Activated B cell treated with CpG ODN at 0.5 μM for 24 hours (primary cell): ENCODE measurements at regions not wholly inside any gene's neighbourhood (a gene's known extent, or its start where the extent isn't known, plus 50 kb on each side); places are given as distances from the start of the nearest gene placed in this dataset.

ENCODE experiments used
- ATAC-seq: fragments of 200-7000 bp; cut with Tn5 transposase; one replicate; pipeline ENCODE4 v1.10.0; 2021; ENCODE audit warnings: low read depth, mild to moderate bottlenecking, moderate library complexity
- CTCF ChIA-PET: fragments of 350-600 bp; sonication (Branson Sonifier 250); formaldehyde crosslinking; loops from one replicate; lab custom pipeline; 2021; ENCODE audit warnings: antibody characterized with exemption; lab: Charles Lee
- POLR2A ChIA-PET: fragments of 350-600 bp; sonication (Branson Sonifier 250); formaldehyde crosslinking; loops from one replicate; lab custom pipeline; 2021; ENCODE audit warnings: antibody characterized with exemption; lab: Charles Lee
- DNase-seq: peaks from one replicate; pipeline ENCODE4 v3.0.0; 2022
- H3K27ac Mint-ChIP-seq: one replicate; pipeline ENCODE4 v1.8.0; 2020; ENCODE audit warnings: mixed read lengths
- H3K27me3 Mint-ChIP-seq: one replicate; pipeline ENCODE4 v1.8.0; 2021; ENCODE audit warnings: mixed read lengths
- H3K36me3 Mint-ChIP-seq: one replicate; pipeline ENCODE4 v1.8.0; 2021; ENCODE audit warnings: low read depth, mixed read lengths
- H3K4me1 Mint-ChIP-seq: one replicate; pipeline ENCODE4 v1.8.0; 2021; ENCODE audit warnings: mixed read lengths
- H3K4me3 Mint-ChIP-seq: one replicate; pipeline ENCODE4 v1.8.0; 2020; ENCODE audit warnings: mild to moderate bottlenecking, mixed read lengths
- H3K9me3 Mint-ChIP-seq: one replicate; pipeline ENCODE4 v1.8.0; 2020; ENCODE audit warnings: mixed read lengths
- CTCF ChIP-seq: fragments of 200-600 bp; IDR thresholded peaks from one replicate; pipeline ENCODE4 v1.8.0; 2022; ENCODE audit warnings: antibody characterized with exemption, mild to moderate bottlenecking
- intact Hi-C: fragments of 100-400 bp; cut with micrococcal nuclease; formaldehyde crosslinking; loops from one replicate; pipeline ENCODE4 v1.15.1; 2024

DNA sequence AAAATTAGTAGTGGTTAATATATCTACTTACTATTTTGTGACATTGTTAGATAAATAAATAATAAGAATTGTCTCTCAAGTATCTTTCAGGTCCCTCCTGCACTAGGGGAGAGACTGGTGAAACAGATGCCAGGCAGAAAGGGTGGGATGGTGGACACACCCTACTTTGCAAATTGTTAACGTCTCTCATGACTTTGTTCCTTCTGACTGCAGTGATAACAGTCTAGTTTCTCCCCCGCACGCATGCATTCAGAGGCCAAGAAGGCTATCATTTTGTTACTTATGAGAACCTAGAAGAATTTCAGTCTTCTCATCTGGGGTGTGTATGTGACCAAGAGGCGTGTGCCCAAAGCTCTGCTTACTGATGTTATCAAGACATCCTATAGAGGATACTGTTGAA lies 152.3 kb downstream of the EDN1 start:
- Mint-ChIP-seq H3K27ac (no peak overlapping the region), H3K4me1 (no peaks in the 10 kb centered on the region), H3K27me3 (peaks cover 12% of the 10 kb centered on the region), H3K9me3 (peaks cover 3% of the 10 kb centered on the region), H3K4me3 (no peak overlapping the region), H3K36me3 (no peaks in the 10 kb centered on the region)
- ChIA-PET CTCF (no interaction called here), POLR2A (no interaction called here)
- DNase-seq (no peak), ATAC-seq (no peak)
- TF ChIP-seq CTCF: no peak
- intact Hi-C loops: no loop called here

GRCh38 chr6:12446394-12446793 lies 156.2 kb downstream of the EDN1 start:
- Mint-ChIP-seq H3K9me3 (no peaks in the 10 kb centered on the region), H3K27me3 (peaks cover 17% of the 10 kb centered on the region), H3K4me1 (no peaks in the 10 kb centered on the region), H3K4me3 (no peak overlapping the region), H3K36me3 (no peaks in the 10 kb centered on the region), H3K27ac (no peak overlapping the region)
- DNase-seq: no peak
- intact Hi-C loops: no loop called here
- ATAC-seq: no peak
- ChIA-PET CTCF (no interaction called here), POLR2A (no interaction called here)
- no peak for TF ChIP-seq CTCF

- Mint-ChIP-seq H3K27ac (no peak overlapping the region), H3K4me1 (no peaks in the 10 kb centered on the region), H3K4me3 (no peak overlapping the region), H3K9me3 (peaks cover 12% of the 10 kb centered on the region), H3K36me3 (no peaks in the 10 kb centered on the region), H3K27me3 (peaks cover 12% of the 10 kb centered on the region)
- DNase-seq (no peak), ATAC-seq (no peak)
- intact Hi-C loops: no loop called here
- POLR2A ChIA-PET: no interaction called here
- CTCF ChIA-PET: no interaction called here
- no peak for TF ChIP-seq CTCF
Observed at GRCh38 chr6:12449447-12449846, 159.3 kb downstream of the EDN1 start.

- intact Hi-C loops: no loop called here
- peaks cover 16% of the 10 kb centered on the region for H3K9me3 Mint-ChIP-seq
- TF ChIP-seq CTCF: no peak
- no peaks in the 10 kb centered on the region for H3K36me3 Mint-ChIP-seq
- H3K4me3 Mint-ChIP-seq: no peak overlapping the region
- ATAC-seq (no peak), DNase-seq (no peak)
- H3K27ac Mint-ChIP-seq: no peak overlapping the region
- H3K27me3 Mint-ChIP-seq: peaks cover 8% of the 10 kb centered on the region
- no peaks in the 10 kb centered on the region for H3K4me1 Mint-ChIP-seq
- CTCF ChIA-PET: no interaction called here
- POLR2A ChIA-PET: no interaction called here
Observed at GRCh38 chr6:12450467-12450866, 160.3 kb downstream of the EDN1 start.

- Mint-ChIP-seq H3K36me3 (no peaks in the 10 kb centered on the region), H3K27ac (no peak overlapping the region), H3K27me3 (peaks cover 11% of the 10 kb centered on the region), H3K4me1 (no peaks in the 10 kb centered on the region), H3K4me3 (no peak overlapping the region), H3K9me3 (peaks cover 16% of the 10 kb centered on the region)
- TF ChIP-seq CTCF: no peak
- intact Hi-C loops: no loop called here
- ChIA-PET CTCF (no interaction called here), POLR2A (no interaction called here)
- DNase-seq (no peak), ATAC-seq (no peak)
Observed at GRCh38 chr6:12456343-12456742, 166.2 kb downstream of the EDN1 start.
